Bronchial epithelial cell (primary cell): ENCODE measurements at regions not wholly inside any gene's neighbourhood (a gene's known extent, or its start where the extent isn't known, plus 50 kb on each side); places are given as distances from the start of the nearest gene placed in this dataset.

ENCODE experiments used
- DNase-seq: peaks from one replicate; pipeline ENCODE4 v3.0.0-alpha.2; 2010; ENCODE audit warnings: low read depth
- FAIRE-seq: peaks from 2 replicates; lab custom pipeline; 2011; peaks lifted over from hg19 to GRCh38; lab: Jason Lieb, UNC
- H3K27me3 ChIP-seq: 2 replicates; pipeline ENCODE4 v1.5.1; 2011; ENCODE audit warnings: low read length; ENCODE audit not compliant: control insufficient read depth, insufficient read depth
- H3K36me3 ChIP-seq: 2 replicates; pipeline ENCODE4 v1.5.1; 2011; ENCODE audit warnings: low read length; ENCODE audit not compliant: control insufficient read depth, insufficient read depth
- H3K4me3 ChIP-seq: 2 replicates; pipeline ENCODE4 v1.5.1; 2011; ENCODE audit warnings: mild to moderate bottlenecking, low read depth, low read length, control low read depth
- CTCF ChIP-seq: IDR thresholded peaks from 2 replicates; pipeline ENCODE4 v1.5.1; 2011; ENCODE audit warnings: mild to moderate bottlenecking, moderate library complexity, low read length, control low read depth, inconsistent platforms; ENCODE audit not compliant: insufficient read depth, severe bottlenecking

GRCh38 chr4:43373201-43373600 is 480.7 kb downstream of the GRXCR1 start:
- no peak for FAIRE-seq
- Histone ChIP-seq H3K36me3 (no peaks in the 10 kb centered on the region), H3K4me3 (no peak overlapping the region), H3K27me3 (no peaks in the 10 kb centered on the region)
- no peak for TF ChIP-seq CTCF
- no peak for DNase-seq

GRCh38 chr4:43374216-43374751 is 481.8 kb downstream of the GRXCR1 start:
- no peaks in the 10 kb centered on the region for H3K27me3 ChIP-seq
- TF ChIP-seq CTCF: no peak
- no peak for DNase-seq
- H3K36me3 ChIP-seq: no peaks in the 10 kb centered on the region
- no peak for FAIRE-seq
- no peak overlapping the region for H3K4me3 ChIP-seq

GRCh38 chr4:43379016-43379415 is 486.5 kb downstream of the GRXCR1 start:
- H3K27me3 ChIP-seq: no peaks in the 10 kb centered on the region
- H3K36me3 ChIP-seq: no peaks in the 10 kb centered on the region
- H3K4me3 ChIP-seq: no peak overlapping the region
- no peak for FAIRE-seq
- DNase-seq: no peak
- no peak for TF ChIP-seq CTCF

GRCh38 chr4:43380093-43380492 is 487.6 kb downstream of the GRXCR1 start:
- no peaks in the 10 kb centered on the region for H3K27me3 ChIP-seq
- H3K4me3 ChIP-seq: no peak overlapping the region
- no peaks in the 10 kb centered on the region for H3K36me3 ChIP-seq
- DNase-seq (no peak), FAIRE-seq (no peak)
- TF ChIP-seq CTCF: no peak

GRCh38 chr4:43391069-43391468 is 498.6 kb downstream of the GRXCR1 start:
- DNase-seq (no peak), FAIRE-seq (no peak)
- no peak for TF ChIP-seq CTCF
- H3K27me3 ChIP-seq: no peaks in the 10 kb centered on the region
- H3K4me3 ChIP-seq: no peak overlapping the region
- no peaks in the 10 kb centered on the region for H3K36me3 ChIP-seq

GRCh38 chr4:43394976-43395375 is 502.5 kb downstream of the GRXCR1 start:
- Histone ChIP-seq H3K4me3 (no peak overlapping the region), H3K36me3 (no peaks in the 10 kb centered on the region), H3K27me3 (no peaks in the 10 kb centered on the region)
- no peak for FAIRE-seq
- TF ChIP-seq CTCF: no peak
- peak; percentile 7 for DNase-seq
